ENCODE measurements at regions not wholly inside any gene's neighbourhood (a gene's known extent, or its start where the extent isn't known, plus 50 kb on each side); places are given as distances from the start of the nearest gene placed in this dataset.

DNA sequence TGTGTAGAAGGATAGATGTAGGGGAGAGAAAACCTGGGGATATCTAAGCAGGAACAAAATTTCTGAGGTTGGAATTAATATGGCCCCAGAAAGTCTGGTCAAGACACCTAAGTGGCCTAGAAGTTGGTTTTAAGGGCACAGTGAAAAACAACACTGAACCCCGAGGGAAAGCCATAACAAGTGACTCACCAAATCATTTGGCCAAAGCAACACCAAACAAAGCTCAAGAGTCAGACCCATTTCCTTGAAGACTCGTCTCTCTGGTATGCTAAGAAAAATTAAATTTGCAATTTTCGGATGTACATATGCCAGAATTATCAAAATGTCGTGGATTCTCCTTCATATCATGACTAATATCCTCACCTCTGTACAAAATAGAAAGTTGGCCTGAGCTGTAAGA, 162.9 kb downstream of the SMIM20 start:
- TF ChIP-seq CTCF (IDR thresholded peaks at IDR 0.05) (no peak), EZH2 (IDR thresholded peaks at IDR 0.05; ENCODE audit: borderline replicate concordance, insufficient read depth, low read depth, low read length, poor library complexity, severe bottlenecking) (no peak)
